ENCODE measurements at regions not wholly inside any gene's neighbourhood (a gene's known extent, or its start where the extent isn't known, plus 50 kb on each side); places are given as distances from the start of the nearest gene placed in this dataset.

DNA sequence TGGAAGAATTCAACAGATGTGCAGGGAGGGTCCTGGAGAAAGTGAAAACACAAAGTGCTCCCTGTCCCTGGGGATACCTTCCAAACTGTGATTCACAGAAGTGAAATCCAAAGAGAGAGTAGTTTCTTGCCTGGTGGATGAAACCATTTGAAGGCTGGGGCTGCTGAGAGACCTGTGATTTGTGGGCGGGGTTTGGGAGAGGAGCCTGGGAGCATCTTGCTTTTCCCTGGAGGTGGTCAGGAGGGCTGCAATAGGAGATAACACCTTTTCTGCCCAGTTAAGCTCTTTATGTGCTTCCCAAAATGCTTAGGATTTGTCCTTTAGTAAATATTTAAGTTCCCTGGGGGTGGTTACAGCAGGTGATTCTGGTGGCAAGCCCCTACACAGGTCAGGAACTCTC is 105.3 kb upstream of the TPK1 start:
- BruUV-seq (replicated peaks) = no TSS peak
- POLR2A ChIA-PET = no interaction called here
- Histone ChIP-seq H3K4me2 (ENCODE audit: insufficient read depth, low read length) (no peak overlapping the region), H3K4me1 (replicated peaks in 1 of 2; ENCODE audit: control insufficient read depth in 2 of 2, insufficient read depth in 2 of 2, low read length in 2 of 2) (no peaks in the 10 kb centered on the region), H3K27ac (ENCODE audit: extremely low read depth, low read depth, low read length) (no peak overlapping the region), H4K20me1 (replicated peaks; ENCODE audit: control insufficient read depth, insufficient read depth, low read length) (no peaks in the 10 kb centered on the region), H3K79me2 (ENCODE audit: control insufficient read depth, insufficient read depth, low read length) (no peaks in the 10 kb centered on the region), H3K9me1 (ENCODE audit: control insufficient read depth, insufficient read depth, low read length) (no peaks in the 10 kb centered on the region), H3K27me3 (ENCODE audit: control insufficient read depth in 2 of 2, insufficient read depth in 2 of 2, low read length in 2 of 2) (no peaks in the 10 kb centered on the region), H3K4me3 (no peak overlapping the region), H3K9ac (ENCODE audit: insufficient read depth in 1 of 2, low read depth in 2 of 2, low read length in 2 of 2) (no peak overlapping the region), H3K9me3 (replicated peaks; ENCODE audit: control insufficient read depth, insufficient read depth, low read depth, low read length) (no peaks in the 10 kb centered on the region), H2AFZ (ENCODE audit: low read depth, low read length) (no peak overlapping the region), H3K36me3 (ENCODE audit: control insufficient read depth, insufficient read depth, low read length) (no peaks in the 10 kb centered on the region)
- FAIRE-seq (no peak), DNase-seq (ENCODE audit: extremely low read depth in 1 of 4, low spot score in 3 of 4) (no peak), ATAC-seq (no peak)
- intact Hi-C loops (cut with micrococcal nuclease) (no loop called here), in situ Hi-C loops (cut with MboI) (no loop called here)
- CTCF ChIA-PET (ENCODE audit: low intra/inter-chr PET ratio) = no interaction called here
- WGBS (ENCODE audit: insufficient coverage, low coverage, missing lambda C conversion rate) = 0% methylated on average over 1 of the region's 1 CpG
- TF ChIP-seq SRSF1 (IDR thresholded peaks at IDR 0.05; ENCODE audit: low read depth, low read length) (no peak), ETV1 (tag; conservative IDR thresholded peaks at IDR 0.05; ENCODE audit: low read depth) (no peak), ZC3H4 (CRISPR knock-in tag; IDR thresholded peaks at IDR 0.05; ENCODE audit: borderline replicate concordance) (no peak), ZNF3 (CRISPR knock-in tag; IDR thresholded peaks at IDR 0.05) (no peak), MEF2A (IDR thresholded peaks at IDR 0.05; ENCODE audit: control insufficient read depth, low read depth, low read length) (no peak), DNMT1 (IDR thresholded peaks at IDR 0.05) (no peak), HIVEP1 (CRISPR knock-in tag; IDR thresholded peaks at IDR 0.05) (no peak), PHF8 (IDR thresholded peaks at IDR 0.05; ENCODE audit: borderline replicate concordance, low read length) (no peak), SRF (CRISPR knock-in tag; IDR thresholded peaks at IDR 0.05) (no peak), CBFA2T2 (conservative IDR thresholded peaks at IDR 0.05) (no peak), EP400 (IDR thresholded peaks at IDR 0.05) (no peak), CBX3 (IDR thresholded peaks at IDR 0.05; ENCODE audit: borderline replicate concordance in 1 of 2, low read length in 2 of 2) (no peak), RHOXF2B (CRISPR knock-in tag; conservative IDR thresholded peaks at IDR 0.05) (no peak)
- TF ChIP-seq, protein P1, sequence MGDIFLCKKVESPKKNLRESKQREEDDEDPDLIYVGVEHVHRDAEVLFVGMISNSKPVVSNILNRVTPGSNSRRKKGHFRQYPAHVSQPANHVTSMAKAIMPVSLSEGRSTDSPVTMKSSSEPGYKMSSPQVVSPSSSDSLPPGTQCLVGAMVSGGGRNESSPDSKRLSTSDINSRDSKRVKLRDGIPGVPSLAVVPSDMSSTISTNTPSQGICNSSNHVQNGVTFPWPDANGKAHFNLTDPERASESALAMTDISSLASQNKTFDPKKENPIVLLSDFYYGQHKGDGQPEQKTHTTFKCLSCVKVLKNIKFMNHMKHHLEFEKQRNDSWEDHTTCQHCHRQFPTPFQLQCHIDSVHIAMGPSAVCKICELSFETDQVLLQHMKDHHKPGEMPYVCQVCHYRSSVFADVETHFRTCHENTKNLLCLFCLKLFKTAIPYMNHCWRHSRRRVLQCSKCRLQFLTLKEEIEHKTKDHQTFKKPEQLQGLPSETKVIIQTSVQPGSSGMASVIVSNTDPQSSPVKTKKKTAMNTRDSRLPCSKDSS (IDR thresholded peaks at IDR 0.05; ENCODE audit: low read depth, partially characterized antibody) = no peak
- TF ChIP-seq, protein P2, sequence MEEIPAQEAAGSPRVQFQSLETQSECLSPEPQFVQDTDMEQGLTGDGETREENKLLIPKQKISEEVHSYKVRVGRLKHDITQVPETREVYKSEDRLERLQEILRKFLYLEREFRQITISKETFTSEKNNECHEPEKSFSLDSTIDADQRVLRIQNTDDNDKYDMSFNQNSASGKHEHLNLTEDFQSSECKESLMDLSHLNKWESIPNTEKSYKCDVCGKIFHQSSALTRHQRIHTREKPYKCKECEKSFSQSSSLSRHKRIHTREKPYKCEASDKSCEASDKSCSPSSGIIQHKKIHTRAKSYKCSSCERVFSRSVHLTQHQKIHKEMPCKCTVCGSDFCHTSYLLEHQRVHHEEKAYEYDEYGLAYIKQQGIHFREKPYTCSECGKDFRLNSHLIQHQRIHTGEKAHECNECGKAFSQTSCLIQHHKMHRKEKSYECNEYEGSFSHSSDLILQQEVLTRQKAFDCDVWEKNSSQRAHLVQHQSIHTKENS (CRISPR knock-in tag; IDR thresholded peaks at IDR 0.05) = no peak
- TF ChIP-seq, protein P3, sequence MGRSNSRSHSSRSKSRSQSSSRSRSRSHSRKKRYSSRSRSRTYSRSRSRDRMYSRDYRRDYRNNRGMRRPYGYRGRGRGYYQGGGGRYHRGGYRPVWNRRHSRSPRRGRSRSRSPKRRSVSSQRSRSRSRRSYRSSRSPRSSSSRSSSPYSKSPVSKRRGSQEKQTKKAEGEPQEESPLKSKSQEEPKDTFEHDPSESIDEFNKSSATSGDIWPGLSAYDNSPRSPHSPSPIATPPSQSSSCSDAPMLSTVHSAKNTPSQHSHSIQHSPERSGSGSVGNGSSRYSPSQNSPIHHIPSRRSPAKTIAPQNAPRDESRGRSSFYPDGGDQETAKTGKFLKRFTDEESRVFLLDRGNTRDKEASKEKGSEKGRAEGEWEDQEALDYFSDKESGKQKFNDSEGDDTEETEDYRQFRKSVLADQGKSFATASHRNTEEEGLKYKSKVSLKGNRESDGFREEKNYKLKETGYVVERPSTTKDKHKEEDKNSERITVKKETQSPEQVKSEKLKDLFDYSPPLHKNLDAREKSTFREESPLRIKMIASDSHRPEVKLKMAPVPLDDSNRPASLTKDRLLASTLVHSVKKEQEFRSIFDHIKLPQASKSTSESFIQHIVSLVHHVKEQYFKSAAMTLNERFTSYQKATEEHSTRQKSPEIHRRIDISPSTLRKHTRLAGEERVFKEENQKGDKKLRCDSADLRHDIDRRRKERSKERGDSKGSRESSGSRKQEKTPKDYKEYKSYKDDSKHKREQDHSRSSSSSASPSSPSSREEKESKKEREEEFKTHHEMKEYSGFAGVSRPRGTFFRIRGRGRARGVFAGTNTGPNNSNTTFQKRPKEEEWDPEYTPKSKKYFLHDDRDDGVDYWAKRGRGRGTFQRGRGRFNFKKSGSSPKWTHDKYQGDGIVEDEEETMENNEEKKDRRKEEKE (IDR thresholded peaks at IDR 0.05; ENCODE audit: borderline replicate concordance in 1 of 2, control insufficient read depth in 1 of 2, low read depth in 2 of 2, low read length in 1 of 2) = no peak
- TF ChIP-seq, protein P4, sequence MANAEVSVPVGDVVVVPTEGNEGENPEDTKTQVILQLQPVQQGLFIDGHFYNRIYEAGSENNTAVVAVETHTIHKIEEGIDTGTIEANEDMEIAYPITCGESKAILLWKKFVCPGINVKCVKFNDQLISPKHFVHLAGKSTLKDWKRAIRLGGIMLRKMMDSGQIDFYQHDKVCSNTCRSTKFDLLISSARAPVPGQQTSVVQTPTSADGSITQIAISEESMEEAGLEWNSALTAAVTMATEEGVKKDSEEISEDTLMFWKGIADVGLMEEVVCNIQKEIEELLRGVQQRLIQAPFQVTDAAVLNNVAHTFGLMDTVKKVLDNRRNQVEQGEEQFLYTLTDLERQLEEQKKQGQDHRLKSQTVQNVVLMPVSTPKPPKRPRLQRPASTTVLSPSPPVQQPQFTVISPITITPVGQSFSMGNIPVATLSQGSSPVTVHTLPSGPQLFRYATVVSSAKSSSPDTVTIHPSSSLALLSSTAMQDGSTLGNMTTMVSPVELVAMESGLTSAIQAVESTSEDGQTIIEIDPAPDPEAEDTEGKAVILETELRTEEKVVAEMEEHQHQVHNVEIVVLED (CRISPR knock-in tag; IDR thresholded peaks at IDR 0.05) = no peak

All from K562 (cell line).